HT1080 (cell line): ENCODE measurements at regions not wholly inside any gene's neighbourhood (a gene's known extent, or its start where the extent isn't known, plus 50 kb on each side); places are given as distances from the start of the nearest gene placed in this dataset.
"Not testable (repeated sequence)": the region's sequence is repeated elsewhere in the genome, so short reads cannot be mapped to it uniquely, and the experiment has no call there.

Source experiments
- DNase-seq: peaks from one replicate; pipeline ENCODE4 v3.0.0-alpha.2; 2015; ENCODE audit warnings: low read depth

- DNase-seq = no peak
These were observed 191.7 kb upstream of the ZC3H15 start for GRCh38 chr2:186294248-186294888.

GRCh38 chr2:186299610-186300009 lies 186.4 kb upstream of the ZC3H15 start:
- DNase-seq = no peak

- DNase-seq = no peak
These were observed 183.8 kb upstream of the ZC3H15 start for GRCh38 chr2:186302263-186302662.

- DNase-seq = no peak
These were observed 183.0 kb upstream of the ZC3H15 start for GRCh38 chr2:186303091-186303490.

- no peak for DNase-seq
These were observed 182.0 kb upstream of the ZC3H15 start for GRCh38 chr2:186304064-186304463.

- no peak for DNase-seq
These were observed 179.3 kb upstream of the ZC3H15 start for GRCh38 chr2:186306754-186307153.

- no peak for DNase-seq
These were observed 178.2 kb upstream of the ZC3H15 start for GRCh38 chr2:186307871-186308270.

- DNase-seq = peak; percentile 61
These were observed 177.7 kb upstream of the ZC3H15 start for GRCh38 chr2:186308347-186308746.

GRCh38 chr2:186309901-186310300 lies 176.2 kb upstream of the ZC3H15 start:
- peak; percentile 10 for DNase-seq

GRCh38 chr2:186319105-186319504 lies 167.0 kb upstream of the ZC3H15 start:
- DNase-seq = no peak

GRCh38 chr2:186325827-186326535 lies 160.1 kb upstream of the ZC3H15 start:
- no peak for DNase-seq

GRCh38 chr2:186327251-186327868 lies 158.7 kb upstream of the ZC3H15 start:
- DNase-seq = no peak

GRCh38 chr2:186328838-186329237 lies 157.2 kb upstream of the ZC3H15 start:
- no peak for DNase-seq

GRCh38 chr2:186330050-186330449 lies 156.0 kb upstream of the ZC3H15 start:
- DNase-seq = no peak

- DNase-seq = no peak
These were observed 146.3 kb upstream of the ZC3H15 start for GRCh38 chr2:186339716-186340115.

- no peak for DNase-seq
These were observed 144.0 kb upstream of the ZC3H15 start for GRCh38 chr2:186342029-186342428.

- DNase-seq = no peak
These were observed 140.3 kb upstream of the ZC3H15 start for GRCh38 chr2:186345745-186346144.

- DNase-seq = no peak
These were observed 139.8 kb upstream of the ZC3H15 start for GRCh38 chr2:186346216-186346615.

GRCh38 chr2:186347472-186347871 lies 138.6 kb upstream of the ZC3H15 start:
- DNase-seq = peak; percentile 4

- DNase-seq = no peak
These were observed 137.9 kb upstream of the ZC3H15 start for GRCh38 chr2:186348200-186348599.

GRCh38 chr2:186349508-186349907 lies 136.6 kb upstream of the ZC3H15 start:
- peak; percentile 65 for DNase-seq

GRCh38 chr2:186354160-186354559 lies 131.9 kb upstream of the ZC3H15 start:
- not testable (repeated sequence) for DNase-seq

- DNase-seq = no peak
These were observed 120.7 kb upstream of the ZC3H15 start for GRCh38 chr2:186365406-186365805.
